ENCODE measurements at regions not wholly inside any gene's neighbourhood (a gene's known extent, or its start where the extent isn't known, plus 50 kb on each side); places are given as distances from the start of the nearest gene placed in this dataset.

DNA sequence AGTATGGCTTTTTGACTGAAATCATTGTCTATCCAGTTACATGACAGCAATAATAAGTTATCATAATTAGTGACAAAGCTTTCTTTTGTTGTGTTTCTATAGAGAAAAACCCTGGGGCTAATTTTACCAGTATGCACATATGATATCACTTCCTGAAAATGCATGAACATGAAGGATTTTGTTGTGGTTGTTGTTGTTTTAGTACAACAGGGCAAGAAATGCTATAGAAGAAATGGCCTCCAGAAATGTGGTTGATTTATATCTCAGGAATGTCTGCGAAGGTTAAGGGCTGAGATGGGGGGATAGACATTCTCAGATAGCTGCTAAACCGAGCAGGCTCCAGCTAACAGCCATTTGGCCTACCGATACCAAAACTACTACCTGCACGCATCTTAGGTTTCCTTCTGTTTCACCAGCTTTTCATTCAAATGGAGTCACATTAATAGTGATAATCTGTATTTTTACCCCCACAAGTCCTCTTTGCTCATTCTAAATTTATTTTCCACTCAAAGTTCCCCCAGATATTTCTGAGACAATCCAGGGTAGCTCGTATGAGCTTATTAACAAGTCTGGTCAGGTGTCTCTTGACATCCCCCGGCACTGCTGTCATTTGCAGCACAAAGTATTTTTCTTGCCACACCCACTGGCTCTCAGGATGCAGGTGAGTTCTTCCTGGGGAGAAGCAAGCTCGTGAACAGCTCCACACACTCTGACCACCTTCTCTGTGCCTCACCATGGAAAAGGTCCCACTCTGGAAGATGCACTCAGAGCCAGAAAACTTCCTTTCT lies 232.4 kb upstream of the GAS1 start:
- TF ChIP-seq, protein P1, sequence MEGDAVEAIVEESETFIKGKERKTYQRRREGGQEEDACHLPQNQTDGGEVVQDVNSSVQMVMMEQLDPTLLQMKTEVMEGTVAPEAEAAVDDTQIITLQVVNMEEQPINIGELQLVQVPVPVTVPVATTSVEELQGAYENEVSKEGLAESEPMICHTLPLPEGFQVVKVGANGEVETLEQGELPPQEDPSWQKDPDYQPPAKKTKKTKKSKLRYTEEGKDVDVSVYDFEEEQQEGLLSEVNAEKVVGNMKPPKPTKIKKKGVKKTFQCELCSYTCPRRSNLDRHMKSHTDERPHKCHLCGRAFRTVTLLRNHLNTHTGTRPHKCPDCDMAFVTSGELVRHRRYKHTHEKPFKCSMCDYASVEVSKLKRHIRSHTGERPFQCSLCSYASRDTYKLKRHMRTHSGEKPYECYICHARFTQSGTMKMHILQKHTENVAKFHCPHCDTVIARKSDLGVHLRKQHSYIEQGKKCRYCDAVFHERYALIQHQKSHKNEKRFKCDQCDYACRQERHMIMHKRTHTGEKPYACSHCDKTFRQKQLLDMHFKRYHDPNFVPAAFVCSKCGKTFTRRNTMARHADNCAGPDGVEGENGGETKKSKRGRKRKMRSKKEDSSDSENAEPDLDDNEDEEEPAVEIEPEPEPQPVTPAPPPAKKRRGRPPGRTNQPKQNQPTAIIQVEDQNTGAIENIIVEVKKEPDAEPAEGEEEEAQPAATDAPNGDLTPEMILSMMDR (optimal IDR thresholded peaks at IDR 0.05 in 1 of 3, IDR thresholded peaks at IDR 0.05 in 1 of 3, conservative IDR thresholded peaks at IDR 0.05 in 1 of 3; ENCODE audit: extremely low read depth in 1 of 3, insufficient read depth in 2 of 3, low read length in 3 of 3), result no peak
- no peak for TF ChIP-seq EZH2 (IDR thresholded peaks at IDR 0.05; ENCODE audit: low read length)
